NOMO-1 treated with DMSO at 0.1 percent for 48 hours (cell line): ENCODE measurements at regions not wholly inside any gene's neighbourhood (a gene's known extent, or its start where the extent isn't known, plus 50 kb on each side); places are given as distances from the start of the nearest gene placed in this dataset.

Source experiments
- DNase-seq: peaks from one replicate; lab custom pipeline; 2025; ENCODE audit not compliant: unreplicated experiment; lab: John Stamatoyannopoulos, UW

DNA sequence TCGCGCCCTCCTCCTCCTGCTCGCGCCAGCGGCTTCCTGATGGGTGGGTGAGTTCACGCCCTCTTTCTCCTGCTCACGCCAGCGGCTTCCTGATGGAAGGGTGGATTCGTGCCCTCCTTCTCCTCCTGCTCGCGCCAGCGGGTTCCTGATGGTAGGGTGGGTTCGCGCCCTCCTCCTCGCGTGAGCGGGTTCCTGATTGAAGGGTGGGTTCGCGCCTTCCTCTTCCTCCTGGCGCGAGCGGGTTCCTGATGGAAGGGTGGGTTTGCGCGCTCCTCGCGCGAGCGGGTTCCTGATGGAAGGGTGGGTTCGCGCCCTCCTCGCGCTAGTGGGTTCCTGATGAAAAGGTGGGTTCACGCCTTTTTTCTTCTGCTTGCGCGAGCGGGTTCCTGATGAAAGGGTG is 62.0 kb upstream of the MGAT5 start:
- no peak for DNase-seq

GRCh38 chr2:134193006-134193405 is 60.9 kb upstream of the MGAT5 start:
- no peak for DNase-seq

DNA sequence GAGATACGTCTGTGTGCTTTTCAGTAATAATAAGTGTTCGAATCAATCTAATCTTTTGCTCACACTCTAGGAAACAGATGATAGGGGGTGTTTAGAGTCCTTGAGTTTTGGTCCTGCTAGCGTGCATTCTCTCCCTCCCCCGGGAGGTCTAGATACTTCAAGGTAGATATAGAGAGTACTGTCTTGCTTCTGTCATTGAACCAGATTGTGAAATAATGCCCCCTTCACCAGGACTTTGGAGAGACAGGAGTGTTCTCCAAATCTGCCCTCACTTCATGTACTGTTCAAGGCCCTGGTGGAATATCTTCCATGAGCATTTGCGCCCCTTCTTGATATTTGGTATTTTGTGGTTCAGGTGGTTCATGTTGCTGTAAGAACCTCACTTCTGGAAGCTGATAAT is 59.4 kb upstream of the MGAT5 start:
- no peak for DNase-seq

DNA sequence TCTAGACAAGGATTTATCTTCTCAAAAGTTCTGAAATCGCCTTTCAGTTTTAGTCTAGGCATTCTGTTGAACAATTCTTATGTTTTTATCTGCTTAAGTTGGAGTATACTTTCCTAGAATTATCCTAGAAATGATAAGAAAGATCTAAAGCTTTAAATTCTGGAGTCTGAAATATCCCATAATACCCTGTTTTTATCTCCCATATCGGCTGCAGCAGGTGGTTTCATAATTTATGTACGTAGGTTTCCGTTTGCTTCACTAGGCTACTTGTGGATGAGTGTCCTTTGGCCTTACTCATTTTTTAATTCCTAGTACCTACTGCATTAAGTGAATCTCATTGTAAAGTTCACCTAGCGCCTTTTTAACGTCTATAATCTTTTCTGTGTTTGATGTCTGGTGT is 58.5 kb upstream of the MGAT5 start:
- no peak for DNase-seq

- no peak for DNase-seq
These were observed 56.4 kb upstream of the MGAT5 start for GRCh38 chr2:134197445-134197844.

- DNase-seq: no peak
These were observed 55.8 kb upstream of the MGAT5 start for GRCh38 chr2:134198006-134198634.

GRCh38 chr2:134199123-134199522 is 54.7 kb upstream of the MGAT5 start:
- DNase-seq: no peak

GRCh38 chr2:134200036-134200618 is 53.7 kb upstream of the MGAT5 start:
- no peak for DNase-seq

DNA sequence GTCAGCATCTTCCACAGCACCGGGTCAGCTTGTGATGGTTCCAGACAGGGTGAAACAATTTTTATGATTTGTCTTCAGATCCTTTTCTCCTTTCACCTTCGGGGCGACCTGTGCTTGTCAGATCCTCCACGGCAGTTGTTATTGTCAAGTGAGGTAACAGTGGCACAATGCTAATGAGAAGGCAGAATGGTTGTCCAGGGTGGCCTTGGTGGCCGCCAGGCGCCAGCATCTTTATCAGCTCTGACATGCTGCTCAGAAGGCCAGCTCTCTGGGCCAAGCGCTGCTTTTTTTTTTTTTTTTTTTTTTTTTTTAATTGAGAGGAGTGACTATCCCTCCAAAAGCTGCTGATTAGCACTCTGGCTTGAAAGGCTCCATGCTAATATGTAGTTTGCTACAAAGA is 52.3 kb upstream of the MGAT5 start:
- no peak for DNase-seq

- DNase-seq: no peak
These were observed 51.5 kb upstream of the MGAT5 start for GRCh38 chr2:134202371-134202770.

GRCh38 chr2:134203175-134203574 is 50.7 kb upstream of the MGAT5 start:
- DNase-seq: no peak
